ENCODE measurements at regions not wholly inside any gene's neighbourhood (a gene's known extent, or its start where the extent isn't known, plus 50 kb on each side); places are given as distances from the start of the nearest gene placed in this dataset.

GRCh38 chrX:63884821-63885790 is 100.1 kb upstream of the ARHGEF9 start:
- no peak for DNase-seq (ENCODE audit: low spot score)

GRCh38 chrX:63869506-63869905 is 84.5 kb upstream of the ARHGEF9 start:
- no peak for DNase-seq (ENCODE audit: low spot score)

DNA sequence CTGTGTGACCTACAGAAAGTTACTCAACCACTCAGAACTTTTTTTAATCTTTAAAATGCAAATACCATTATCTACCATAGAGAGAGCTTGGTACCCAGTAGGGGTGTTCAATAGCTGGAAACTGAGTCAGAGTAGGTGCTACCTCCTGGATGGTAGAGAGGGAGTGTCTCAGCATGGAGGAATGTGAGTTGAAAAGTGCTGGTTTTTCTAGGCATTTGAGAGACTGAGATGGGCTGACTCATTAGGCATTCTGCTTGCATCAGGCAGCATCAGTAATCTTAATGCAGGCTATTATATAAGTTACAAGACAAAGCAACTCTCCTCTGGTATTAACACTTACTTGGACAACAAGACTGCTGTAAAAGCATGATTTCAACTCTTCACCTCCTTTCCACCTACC is 70.9 kb upstream of the ARHGEF9 start:
- no peak for DNase-seq (ENCODE audit: low spot score)

GRCh38 chrX:63835361-63835760 is 50.3 kb upstream of the ARHGEF9 start:
- no peak for DNase-seq (ENCODE audit: low spot score)
